BJ (cell line): ENCODE measurements at regions not wholly inside any gene's neighbourhood (a gene's known extent, or its start where the extent isn't known, plus 50 kb on each side); places are given as distances from the start of the nearest gene placed in this dataset.

Experiments used
- CTCF ChIA-PET: fragments of 350-600 bp; formaldehyde crosslinking; extraction: SDS; loops from one replicate; lab custom pipeline; 2021; ENCODE audit warnings: antibody characterized with exemption, inconsistent platforms; lab: Yijun Ruan, JAX
- POLR2A ChIA-PET: fragments of 300-600 bp; sonication (Branson Sonifier 250); formaldehyde crosslinking; extraction: SDS; loops from one replicate; lab custom pipeline; 2021; ENCODE audit warnings: antibody characterized with exemption; lab: Charles Lee
- DNase-seq: peaks from one replicate; pipeline ENCODE4 v3.0.0-alpha.2; 2011; ENCODE audit warnings: low read depth
- H3K27me3 ChIP-seq: 2 replicates; pipeline ENCODE4 v1.6.0; 2011; ENCODE audit warnings: low read length; ENCODE audit not compliant: control insufficient read depth, insufficient read depth
- H3K36me3 ChIP-seq: 2 replicates; pipeline ENCODE4 v1.5.1; 2011; ENCODE audit warnings: low read length; ENCODE audit not compliant: control insufficient read depth, insufficient read depth
- H3K4me3 ChIP-seq: 2 replicates; pipeline ENCODE4 v1.5.1; 2011; ENCODE audit warnings: low read depth, mild to moderate bottlenecking, control low read depth, low read length
- TF ChIP-seq, protein P1 (sequence below): IDR thresholded peaks from 2 replicates; pipeline ENCODE4 v1.5.1; 2011; ENCODE audit warnings: low read depth, mild to moderate bottlenecking, control low read depth, inconsistent platforms, low read length, moderate library complexity; ENCODE audit not compliant: insufficient read depth

DNA sequence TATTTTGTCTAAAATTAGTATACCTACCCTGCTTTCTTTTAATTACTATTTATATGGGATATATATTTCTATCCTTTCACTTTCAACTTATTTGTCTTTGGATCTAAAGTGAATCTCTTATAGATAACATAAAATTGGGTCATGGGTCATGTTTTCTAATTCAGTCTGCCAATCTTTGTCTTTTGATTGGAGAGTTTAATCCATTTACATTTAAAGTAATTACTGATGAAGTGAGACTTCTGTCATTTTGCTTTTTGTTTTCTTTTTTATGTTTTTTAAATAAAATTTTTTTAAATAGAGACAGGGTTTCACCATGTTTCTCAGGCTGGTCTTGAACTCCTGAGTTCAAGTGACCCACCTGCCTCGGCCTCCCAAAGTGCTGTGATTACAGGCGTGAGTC, 50.5 kb upstream of the PRDM1 start:
- H3K27me3 ChIP-seq = no peaks in the 10 kb centered on the region
- no peak for DNase-seq
- TF ChIP-seq, protein P1, sequence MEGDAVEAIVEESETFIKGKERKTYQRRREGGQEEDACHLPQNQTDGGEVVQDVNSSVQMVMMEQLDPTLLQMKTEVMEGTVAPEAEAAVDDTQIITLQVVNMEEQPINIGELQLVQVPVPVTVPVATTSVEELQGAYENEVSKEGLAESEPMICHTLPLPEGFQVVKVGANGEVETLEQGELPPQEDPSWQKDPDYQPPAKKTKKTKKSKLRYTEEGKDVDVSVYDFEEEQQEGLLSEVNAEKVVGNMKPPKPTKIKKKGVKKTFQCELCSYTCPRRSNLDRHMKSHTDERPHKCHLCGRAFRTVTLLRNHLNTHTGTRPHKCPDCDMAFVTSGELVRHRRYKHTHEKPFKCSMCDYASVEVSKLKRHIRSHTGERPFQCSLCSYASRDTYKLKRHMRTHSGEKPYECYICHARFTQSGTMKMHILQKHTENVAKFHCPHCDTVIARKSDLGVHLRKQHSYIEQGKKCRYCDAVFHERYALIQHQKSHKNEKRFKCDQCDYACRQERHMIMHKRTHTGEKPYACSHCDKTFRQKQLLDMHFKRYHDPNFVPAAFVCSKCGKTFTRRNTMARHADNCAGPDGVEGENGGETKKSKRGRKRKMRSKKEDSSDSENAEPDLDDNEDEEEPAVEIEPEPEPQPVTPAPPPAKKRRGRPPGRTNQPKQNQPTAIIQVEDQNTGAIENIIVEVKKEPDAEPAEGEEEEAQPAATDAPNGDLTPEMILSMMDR = no peak
- no peaks in the 10 kb centered on the region for H3K36me3 ChIP-seq
- POLR2A ChIA-PET = no interaction called here
- CTCF ChIA-PET = no interaction called here
- no peak overlapping the region for H3K4me3 ChIP-seq

DNA sequence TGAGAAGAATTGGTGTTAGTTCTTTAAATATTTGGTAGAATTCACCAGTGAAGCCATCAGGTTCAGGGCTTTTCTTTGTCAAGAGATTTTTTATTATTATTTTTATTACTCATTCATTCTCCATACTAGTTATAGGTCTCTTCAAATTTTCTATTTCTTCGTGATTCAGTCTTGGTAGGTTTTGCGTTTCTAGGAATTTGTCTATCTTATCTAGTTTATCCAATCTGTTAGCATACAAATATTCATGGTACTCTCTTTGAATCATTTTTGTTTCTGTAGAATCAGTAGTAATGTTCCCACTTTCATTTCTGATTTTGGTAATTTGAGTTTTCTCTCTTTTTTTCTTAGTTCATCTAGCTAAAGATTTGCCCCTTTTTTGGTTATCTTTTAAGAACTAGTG, 52.3 kb upstream of the PRDM1 start:
- Histone ChIP-seq H3K4me3 (no peak overlapping the region), H3K36me3 (no peaks in the 10 kb centered on the region), H3K27me3 (no peaks in the 10 kb centered on the region)
- POLR2A ChIA-PET = no interaction called here
- TF ChIP-seq, protein P1 = no peak
- CTCF ChIA-PET = no interaction called here
- no peak for DNase-seq

DNA sequence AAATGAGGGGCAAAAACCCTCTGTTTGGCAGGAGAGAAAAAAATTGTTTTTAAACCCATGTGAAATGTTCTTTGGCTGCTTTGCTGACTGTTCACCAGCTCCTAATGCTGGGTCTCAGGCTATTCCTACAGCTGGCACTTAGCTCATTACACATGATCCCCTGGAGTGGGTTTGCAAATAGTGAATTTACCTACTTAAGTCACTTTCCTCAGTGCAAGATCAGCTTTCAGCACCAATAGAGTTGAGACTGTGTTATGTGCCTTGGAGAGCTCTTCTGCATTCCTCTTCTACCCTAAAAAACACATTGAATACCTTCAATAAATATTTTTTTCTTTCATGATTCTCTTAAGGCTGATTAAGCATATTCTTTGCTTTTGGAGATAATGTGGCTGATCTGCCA, 58.4 kb upstream of the PRDM1 start:
- H3K4me3 ChIP-seq = no peak overlapping the region
- CTCF ChIA-PET = interaction anchor here (1.0 kb wide), 1 partner anchor 10 kb away, joined by 3 read pairs; no protein-coding TSS in a partner anchor
- POLR2A ChIA-PET = interaction anchor here (0.6 kb wide), 1 partner anchor 9 kb away, joined by 3 read pairs; no protein-coding TSS in a partner anchor
- TF ChIP-seq, protein P1 = no peak
- H3K27me3 ChIP-seq = no peaks in the 10 kb centered on the region
- no peaks in the 10 kb centered on the region for H3K36me3 ChIP-seq
- no peak for DNase-seq

DNA sequence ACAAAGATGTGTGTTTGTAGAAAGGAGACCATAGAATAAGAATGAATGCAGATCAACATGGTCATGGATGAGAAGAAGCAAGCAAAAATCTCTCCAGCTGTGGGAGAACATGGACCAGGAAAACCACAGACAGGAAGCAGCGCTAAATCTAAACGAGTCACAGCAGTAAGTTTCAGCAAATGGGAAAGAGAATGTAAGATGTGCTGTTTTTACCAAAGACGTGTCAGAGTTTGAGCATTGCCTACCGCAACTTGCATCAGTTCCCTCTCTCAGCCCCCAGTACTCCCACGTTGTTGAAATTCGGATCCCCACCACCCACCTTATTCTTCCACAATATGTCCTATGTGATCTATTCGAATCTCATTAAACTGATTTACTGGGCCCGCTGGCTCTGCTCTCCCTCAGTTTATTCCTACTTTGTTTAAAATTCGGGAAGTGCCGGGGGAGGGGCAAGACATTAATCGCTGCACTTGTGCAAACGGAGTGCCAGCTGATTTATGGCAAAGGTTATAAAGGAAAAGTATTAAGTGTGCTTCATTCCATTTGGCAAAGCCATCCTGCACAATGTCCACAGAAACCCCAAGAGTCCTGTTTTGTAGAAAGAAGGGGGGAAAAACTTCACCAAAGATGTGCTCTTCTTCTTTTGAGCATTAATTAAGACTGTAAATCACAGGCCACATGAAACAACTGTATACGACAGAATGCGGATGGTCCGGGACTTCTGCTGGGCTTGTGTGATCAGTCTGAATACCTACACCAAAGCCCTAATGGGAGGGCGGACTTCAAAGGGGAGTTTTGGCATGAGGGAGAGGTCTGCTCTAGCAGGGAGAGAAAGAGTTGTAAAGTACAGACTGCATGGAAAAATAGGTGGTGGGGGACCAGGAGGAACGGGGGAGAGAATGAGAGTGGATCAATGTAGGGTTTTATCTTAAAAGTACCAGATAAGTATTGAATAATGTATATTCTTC, 59.1 kb upstream of the PRDM1 start:
- no peak overlapping the region for H3K4me3 ChIP-seq
- no peaks in the 10 kb centered on the region for H3K27me3 ChIP-seq
- no peak for DNase-seq
- TF ChIP-seq, protein P1 = no peak
- no peaks in the 10 kb centered on the region for H3K36me3 ChIP-seq
- ChIA-PET CTCF (interaction anchor here (1.0 kb wide), 1 partner anchor 11 kb away, joined by 3 read pairs; no protein-coding TSS in a partner anchor), POLR2A (interaction anchor here (0.6 kb wide), 1 partner anchor 8 kb away, joined by 3 read pairs; no protein-coding TSS in a partner anchor)

DNA sequence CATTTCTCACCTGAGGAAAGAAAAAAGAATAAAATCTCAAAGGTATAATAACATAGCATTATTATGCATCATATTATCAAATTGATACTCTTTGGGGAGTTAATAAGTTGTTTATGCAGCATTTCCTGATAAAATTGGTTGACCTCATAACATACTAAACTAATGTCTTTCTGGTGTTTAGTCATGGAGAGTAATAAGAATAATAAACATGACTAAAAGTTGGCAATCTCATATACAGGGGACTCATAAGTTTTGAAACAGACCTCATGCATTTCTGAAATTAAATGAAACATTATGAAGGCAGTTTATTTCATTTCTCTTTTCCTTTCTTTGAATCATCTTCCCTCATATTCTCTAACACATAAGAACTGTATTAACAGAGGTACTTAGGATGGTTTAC, 60.5 kb upstream of the PRDM1 start:
- no peak overlapping the region for H3K4me3 ChIP-seq
- no peaks in the 10 kb centered on the region for H3K36me3 ChIP-seq
- no peaks in the 10 kb centered on the region for H3K27me3 ChIP-seq
- TF ChIP-seq, protein P1 = no peak
- DNase-seq = no peak
- ChIA-PET CTCF (no interaction called here), POLR2A (no interaction called here)
